HG03196 (cell line): ENCODE measurements at regions not wholly inside any gene's neighbourhood (a gene's known extent, or its start where the extent isn't known, plus 50 kb on each side); places are given as distances from the start of the nearest gene placed in this dataset.

Experiments
- ATAC-seq: cut with Tn5 transposase; IDR thresholded peaks from one replicate; pipeline ENCODE4 v1.9.1; 2021; ENCODE audit not compliant: unreplicated experiment

- no peak for ATAC-seq
Observed at GRCh38 chr5:30856242-30856641, 337.2 kb upstream of the CDH6 start.

GRCh38 chr5:30853158-30853557, 340.3 kb upstream of the CDH6 start:
- ATAC-seq, result no peak

GRCh38 chr5:30850866-30851265, 342.6 kb upstream of the CDH6 start:
- no peak for ATAC-seq

- ATAC-seq, result no peak
Observed at GRCh38 chr5:30849931-30850710, 343.4 kb upstream of the CDH6 start.

GRCh38 chr5:30846171-30846570, 347.3 kb upstream of the CDH6 start:
- ATAC-seq, result no peak

GRCh38 chr5:30845194-30845593, 348.3 kb upstream of the CDH6 start:
- ATAC-seq, result no peak

- ATAC-seq, result no peak
Observed at GRCh38 chr5:30843541-30843940, 349.9 kb upstream of the CDH6 start.

- ATAC-seq, result no peak
Observed at GRCh38 chr5:30839956-30840355, 353.5 kb upstream of the CDH6 start.

GRCh38 chr5:30838936-30839496, 354.5 kb upstream of the CDH6 start:
- ATAC-seq, result no peak

GRCh38 chr5:30832519-30832918, 361.0 kb upstream of the CDH6 start:
- ATAC-seq, result no peak

GRCh38 chr5:30831605-30832004, 361.9 kb upstream of the CDH6 start:
- ATAC-seq, result no peak

- no peak for ATAC-seq
Observed at GRCh38 chr5:30831123-30831522, 362.4 kb upstream of the CDH6 start.

- ATAC-seq, result no peak
Observed at GRCh38 chr5:30811298-30811697, 382.2 kb upstream of the CDH6 start.

GRCh38 chr5:30809933-30810332, 383.6 kb upstream of the CDH6 start:
- no peak for ATAC-seq

GRCh38 chr5:30808996-30809395, 384.5 kb upstream of the CDH6 start:
- ATAC-seq, result no peak

GRCh38 chr5:30804739-30805505, 388.6 kb upstream of the CDH6 start:
- no peak for ATAC-seq

- no peak for ATAC-seq
Observed at GRCh38 chr5:30802961-30803705, 390.4 kb upstream of the CDH6 start.

GRCh38 chr5:30781643-30782042, 411.8 kb upstream of the CDH6 start:
- no peak for ATAC-seq

- no peak for ATAC-seq
Observed at GRCh38 chr5:30768056-30768690, 425.3 kb upstream of the CDH6 start.

GRCh38 chr5:30765706-30766105, 427.8 kb upstream of the CDH6 start:
- no peak for ATAC-seq

- ATAC-seq, result no peak
Observed at GRCh38 chr5:30765227-30765626, 428.3 kb upstream of the CDH6 start.
